ENCODE measurements at regions not wholly inside any gene's neighbourhood (a gene's known extent, or its start where the extent isn't known, plus 50 kb on each side); places are given as distances from the start of the nearest gene placed in this dataset.

- TF ChIP-seq, protein P1, sequence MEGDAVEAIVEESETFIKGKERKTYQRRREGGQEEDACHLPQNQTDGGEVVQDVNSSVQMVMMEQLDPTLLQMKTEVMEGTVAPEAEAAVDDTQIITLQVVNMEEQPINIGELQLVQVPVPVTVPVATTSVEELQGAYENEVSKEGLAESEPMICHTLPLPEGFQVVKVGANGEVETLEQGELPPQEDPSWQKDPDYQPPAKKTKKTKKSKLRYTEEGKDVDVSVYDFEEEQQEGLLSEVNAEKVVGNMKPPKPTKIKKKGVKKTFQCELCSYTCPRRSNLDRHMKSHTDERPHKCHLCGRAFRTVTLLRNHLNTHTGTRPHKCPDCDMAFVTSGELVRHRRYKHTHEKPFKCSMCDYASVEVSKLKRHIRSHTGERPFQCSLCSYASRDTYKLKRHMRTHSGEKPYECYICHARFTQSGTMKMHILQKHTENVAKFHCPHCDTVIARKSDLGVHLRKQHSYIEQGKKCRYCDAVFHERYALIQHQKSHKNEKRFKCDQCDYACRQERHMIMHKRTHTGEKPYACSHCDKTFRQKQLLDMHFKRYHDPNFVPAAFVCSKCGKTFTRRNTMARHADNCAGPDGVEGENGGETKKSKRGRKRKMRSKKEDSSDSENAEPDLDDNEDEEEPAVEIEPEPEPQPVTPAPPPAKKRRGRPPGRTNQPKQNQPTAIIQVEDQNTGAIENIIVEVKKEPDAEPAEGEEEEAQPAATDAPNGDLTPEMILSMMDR (conservative IDR thresholded peaks at IDR 0.05) = no peak
- TF ChIP-seq ZFX (IDR thresholded peaks at IDR 0.05) = no peak
Measured at GRCh38 chr16:35561346-35561745, 2101.9 kb downstream of the TP53TG3F start.

Measured in C4-2B (cell line).